IgD-negative memory B cell (primary cell): ENCODE measurements at regions not wholly inside any gene's neighbourhood (a gene's known extent, or its start where the extent isn't known, plus 50 kb on each side); places are given as distances from the start of the nearest gene placed in this dataset.

ENCODE experiments used
- H3K27ac Mint-ChIP-seq, 3 donors: one replicate each; pipeline ENCODE4 v1.8.0; 2020 to 2022; ENCODE audit warnings: mild to moderate bottlenecking in 3 of 3, mixed read lengths in 3 of 3, moderate library complexity in 1 of 3
- H3K27me3 Mint-ChIP-seq: one replicate; pipeline ENCODE4 v1.8.0; 2021; ENCODE audit warnings: mixed read lengths
- H3K36me3 Mint-ChIP-seq: one replicate; pipeline ENCODE4 v1.8.0; 2020; ENCODE audit warnings: mild to moderate bottlenecking, mixed read lengths
- H3K4me1 Mint-ChIP-seq, 3 donors: one replicate each; pipeline ENCODE4 v1.8.0; 2020 to 2022; ENCODE audit warnings: mixed read lengths in 3 of 3, mild to moderate bottlenecking in 1 of 3
- H3K4me3 Mint-ChIP-seq, 4 donors: one replicate each; pipeline ENCODE4 v1.8.0; 2020 to 2022; ENCODE audit warnings: mild to moderate bottlenecking in 4 of 4, mixed read lengths in 4 of 4, moderate library complexity in 3 of 4
- H3K9me3 Mint-ChIP-seq, 3 donors: one replicate each; pipeline ENCODE4 v1.8.0; 2020 to 2021; ENCODE audit warnings: mixed read lengths in 3 of 3, mild to moderate bottlenecking in 1 of 3

GRCh38 chr1:47555306-47555705, 117.5 kb downstream of the FOXD2 start:
- Mint-ChIP-seq H3K4me3 (no peak overlapping the region), H3K9me3 (no peaks in the 10 kb centered on the region), H3K27me3 (peaks cover 14% of the 10 kb centered on the region), H3K4me1 (no peaks in the 10 kb centered on the region), H3K36me3 (no peaks in the 10 kb centered on the region), H3K27ac (no peak overlapping the region)

GRCh38 chr1:47555841-47556560, 118.2 kb downstream of the FOXD2 start:
- Mint-ChIP-seq H3K4me1 (no peaks in the 10 kb centered on the region), H3K36me3 (no peaks in the 10 kb centered on the region), H3K27me3 (peaks cover 14% of the 10 kb centered on the region), H3K9me3 (no peaks in the 10 kb centered on the region), H3K4me3 (peak overlapping the region in 1 of 4 donors; percentile 17), H3K27ac (no peak overlapping the region)

GRCh38 chr1:47557066-47557465, 119.2 kb downstream of the FOXD2 start:
- Mint-ChIP-seq H3K36me3 (no peaks in the 10 kb centered on the region), H3K4me1 (no peaks in the 10 kb centered on the region), H3K9me3 (no peaks in the 10 kb centered on the region), H3K27me3 (peaks cover 21% of the 10 kb centered on the region), H3K27ac (no peak overlapping the region), H3K4me3 (no peak overlapping the region)

- H3K36me3 Mint-ChIP-seq: no peaks in the 10 kb centered on the region
- H3K9me3 Mint-ChIP-seq: no peaks in the 10 kb centered on the region
- H3K4me3 Mint-ChIP-seq: no peak overlapping the region
- no peaks in the 10 kb centered on the region for H3K4me1 Mint-ChIP-seq
- no peak overlapping the region for H3K27ac Mint-ChIP-seq
- H3K27me3 Mint-ChIP-seq: peaks cover 16% of the 10 kb centered on the region
Observed at GRCh38 chr1:47558601-47559593, 121.1 kb downstream of the FOXD2 start.

GRCh38 chr1:47559944-47560695, 122.3 kb downstream of the FOXD2 start:
- H3K9me3 Mint-ChIP-seq: no peaks in the 10 kb centered on the region
- H3K27ac Mint-ChIP-seq: no peak overlapping the region
- H3K36me3 Mint-ChIP-seq: no peaks in the 10 kb centered on the region
- H3K4me3 Mint-ChIP-seq: no peak overlapping the region
- peaks cover 15% of the 10 kb centered on the region for H3K27me3 Mint-ChIP-seq
- no peaks in the 10 kb centered on the region for H3K4me1 Mint-ChIP-seq

- H3K9me3 Mint-ChIP-seq: no peaks in the 10 kb centered on the region
- H3K36me3 Mint-ChIP-seq: no peaks in the 10 kb centered on the region
- H3K27ac Mint-ChIP-seq: no peak overlapping the region
- H3K27me3 Mint-ChIP-seq: peaks cover 13% of the 10 kb centered on the region
- no peak overlapping the region for H3K4me3 Mint-ChIP-seq
- no peaks in the 10 kb centered on the region for H3K4me1 Mint-ChIP-seq
Observed at GRCh38 chr1:47561523-47562007, 123.7 kb downstream of the FOXD2 start.

GRCh38 chr1:47562147-47562546, 124.3 kb downstream of the FOXD2 start:
- Mint-ChIP-seq H3K4me1 (no peaks in the 10 kb centered on the region), H3K27me3 (peaks cover 13% of the 10 kb centered on the region)

GRCh38 chr1:47562799-47563198, 125.0 kb downstream of the FOXD2 start:
- Mint-ChIP-seq H3K4me1 (no peaks in the 10 kb centered on the region), H3K27ac (peak overlapping the region in 1 of 3 donors; percentile 3), H3K36me3 (no peaks in the 10 kb centered on the region), H3K4me3 (no peak overlapping the region), H3K27me3 (peaks cover 13% of the 10 kb centered on the region), H3K9me3 (no peaks in the 10 kb centered on the region)

More at GRCh38 chr1:47562147-47562546, 124.3 kb downstream of the FOXD2 start:
- no peaks in the 10 kb centered on the region for H3K36me3 Mint-ChIP-seq
- no peak overlapping the region for H3K4me3 Mint-ChIP-seq
- H3K9me3 Mint-ChIP-seq: no peaks in the 10 kb centered on the region
- H3K27ac Mint-ChIP-seq: no peak overlapping the region

GRCh38 chr1:47563201-47563600, 125.4 kb downstream of the FOXD2 start:
- no peaks in the 10 kb centered on the region for H3K9me3 Mint-ChIP-seq
- H3K27me3 Mint-ChIP-seq: peaks cover 15% of the 10 kb centered on the region
- H3K4me3 Mint-ChIP-seq: no peak overlapping the region
- H3K4me1 Mint-ChIP-seq: no peaks in the 10 kb centered on the region
- H3K27ac Mint-ChIP-seq: peak overlapping the region in 1 of 3 donors; percentile 3
- no peaks in the 10 kb centered on the region for H3K36me3 Mint-ChIP-seq

GRCh38 chr1:47564570-47564969, 126.7 kb downstream of the FOXD2 start:
- H3K36me3 Mint-ChIP-seq: no peaks in the 10 kb centered on the region
- no peak overlapping the region for H3K4me3 Mint-ChIP-seq
- H3K27me3 Mint-ChIP-seq: peaks cover 16% of the 10 kb centered on the region
- H3K4me1 Mint-ChIP-seq: no peaks in the 10 kb centered on the region
- H3K27ac Mint-ChIP-seq: no peak overlapping the region
- no peaks in the 10 kb centered on the region for H3K9me3 Mint-ChIP-seq

GRCh38 chr1:47565092-47565491, 127.2 kb downstream of the FOXD2 start:
- no peaks in the 10 kb centered on the region for H3K36me3 Mint-ChIP-seq
- H3K4me3 Mint-ChIP-seq: no peak overlapping the region
- H3K9me3 Mint-ChIP-seq: no peaks in the 10 kb centered on the region
- H3K4me1 Mint-ChIP-seq: no peaks in the 10 kb centered on the region
- H3K27me3 Mint-ChIP-seq: peaks cover 16% of the 10 kb centered on the region
- no peak overlapping the region for H3K27ac Mint-ChIP-seq

- Mint-ChIP-seq H3K27ac (no peak overlapping the region), H3K4me1 (peaks cover 0 to 2% (median 0%) of the 10 kb centered on the region in 3 donors), H3K9me3 (no peaks in the 10 kb centered on the region), H3K36me3 (no peaks in the 10 kb centered on the region), H3K27me3 (peaks cover 18% of the 10 kb centered on the region), H3K4me3 (no peak overlapping the region)
Observed at GRCh38 chr1:47565676-47566075, 127.8 kb downstream of the FOXD2 start.

GRCh38 chr1:47568763-47569162, 130.9 kb downstream of the FOXD2 start:
- Mint-ChIP-seq H3K4me3 (no peak overlapping the region), H3K36me3 (no peaks in the 10 kb centered on the region), H3K27ac (no peak overlapping the region), H3K27me3 (peaks cover 8% of the 10 kb centered on the region), H3K9me3 (no peaks in the 10 kb centered on the region), H3K4me1 (peaks cover 0 to 2% (median 0%) of the 10 kb centered on the region in 3 donors)

- Mint-ChIP-seq H3K4me3 (no peak overlapping the region), H3K9me3 (no peaks in the 10 kb centered on the region), H3K27me3 (peaks cover 8% of the 10 kb centered on the region), H3K27ac (no peak overlapping the region), H3K4me1 (peaks cover 0 to 2% (median 0%) of the 10 kb centered on the region in 3 donors), H3K36me3 (no peaks in the 10 kb centered on the region)
Observed at GRCh38 chr1:47569261-47569660, 131.4 kb downstream of the FOXD2 start.
